Fibroblast of skin of back (primary cell): ENCODE measurements at regions not wholly inside any gene's neighbourhood (a gene's known extent, or its start where the extent isn't known, plus 50 kb on each side); places are given as distances from the start of the nearest gene placed in this dataset.

Experiments used
- DNase-seq: peaks from one replicate; pipeline ENCODE4 v3.0.0-alpha.2; 2013

- no peak for DNase-seq
Measured at GRCh38 chr13:109976206-109976997, 190.0 kb upstream of the IRS2 start.

GRCh38 chr13:109974354-109974753 is 188.0 kb upstream of the IRS2 start:
- DNase-seq, result peak; percentile 46

GRCh38 chr13:109973279-109973678 is 186.9 kb upstream of the IRS2 start:
- DNase-seq, result no peak

DNA sequence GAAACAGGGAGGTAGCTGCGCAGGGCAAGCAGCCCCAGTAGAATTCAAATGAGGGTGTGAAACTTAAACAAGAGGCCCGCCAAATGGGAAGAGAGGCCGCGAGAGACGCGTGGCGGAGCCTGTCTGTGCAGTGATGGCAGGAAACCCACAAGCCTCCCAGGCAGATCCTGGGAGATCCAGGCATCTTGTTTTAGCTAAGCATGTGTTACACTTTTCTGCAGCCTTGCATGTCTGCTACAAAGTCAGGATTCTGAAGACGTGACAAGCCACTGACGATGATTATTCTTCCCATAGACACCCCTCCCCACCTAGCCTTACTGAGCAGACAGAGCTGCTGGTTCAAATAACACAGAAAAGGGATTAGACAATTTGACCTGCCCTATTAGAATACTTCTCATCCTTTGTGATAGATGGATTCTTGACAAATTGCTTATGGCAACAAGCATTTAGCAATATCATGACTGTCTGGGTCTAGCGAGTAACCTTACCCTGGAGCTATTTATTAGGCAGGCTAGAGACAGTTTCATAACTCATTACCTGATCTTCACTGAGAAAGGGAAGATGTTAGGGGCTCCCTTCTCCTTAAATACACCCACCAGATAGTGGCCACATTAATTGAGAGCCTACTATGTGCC is 185.2 kb upstream of the IRS2 start:
- no peak for DNase-seq

GRCh38 chr13:109971006-109971405 is 184.6 kb upstream of the IRS2 start:
- DNase-seq, result no peak

DNA sequence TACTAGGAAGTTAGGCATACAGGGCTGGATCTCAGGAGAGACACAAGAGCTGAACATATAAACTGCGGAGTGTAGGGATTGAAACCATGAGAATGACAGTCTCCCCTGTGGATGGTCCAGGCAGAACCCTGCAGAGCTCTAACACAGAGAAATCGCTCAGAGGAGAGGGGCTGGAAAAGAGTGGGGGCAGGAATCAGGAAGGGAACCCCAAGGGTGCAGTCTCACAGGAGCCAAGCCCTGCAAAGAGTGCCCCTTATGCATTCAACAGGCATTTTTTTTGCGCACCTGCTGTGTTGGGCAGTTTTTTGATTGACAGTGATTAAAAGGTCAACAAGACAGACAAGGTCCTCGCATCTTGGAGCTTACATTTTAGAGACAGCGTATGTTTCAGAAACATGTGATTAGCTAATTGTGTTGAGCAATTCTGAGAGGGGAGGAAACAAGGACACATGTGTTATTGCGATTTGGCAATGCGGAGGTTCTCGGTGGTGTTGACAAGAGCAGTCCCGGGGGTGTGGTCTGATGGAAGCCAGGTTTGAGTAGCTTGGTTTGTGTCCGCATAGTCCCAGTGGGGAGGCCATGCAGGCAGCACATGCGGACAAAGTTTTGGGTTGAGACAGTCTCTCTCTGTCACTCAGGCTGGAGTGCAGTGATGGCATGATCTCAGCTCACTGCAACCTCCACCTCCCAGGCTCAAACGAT is 182.6 kb upstream of the IRS2 start:
- no peak for DNase-seq

DNA sequence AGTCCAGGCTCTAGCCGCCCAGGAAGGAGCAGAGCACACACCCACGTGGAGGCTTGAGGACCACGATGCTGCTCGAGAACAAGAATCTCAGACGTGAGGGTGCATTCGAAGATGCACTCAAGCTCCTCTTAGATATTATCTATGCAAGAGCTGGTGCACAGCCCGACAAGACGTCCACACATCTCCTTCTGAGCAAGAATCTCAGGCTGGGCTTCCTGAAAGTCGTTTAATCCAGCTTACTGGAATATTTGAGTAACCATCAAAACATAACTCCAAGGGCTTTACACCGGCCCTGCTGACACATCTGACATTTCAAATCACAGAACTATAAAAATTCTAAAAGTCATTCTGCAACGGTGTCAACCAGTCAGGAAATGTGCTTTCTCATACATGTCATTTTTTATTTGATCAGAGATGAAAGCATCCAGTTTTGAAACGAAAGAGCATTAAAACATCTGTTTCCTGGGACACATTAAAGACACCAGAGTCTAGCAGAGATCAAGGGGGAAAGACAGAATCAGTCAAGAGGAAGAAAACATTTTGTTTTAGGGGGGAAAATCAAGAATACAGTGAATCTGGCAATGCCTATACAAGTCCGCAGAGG is 177.7 kb upstream of the IRS2 start:
- no peak for DNase-seq

- DNase-seq, result no peak
Measured at GRCh38 chr13:109963384-109963783, 177.0 kb upstream of the IRS2 start.

GRCh38 chr13:109959903-109960302 is 173.5 kb upstream of the IRS2 start:
- DNase-seq, result no peak

DNA sequence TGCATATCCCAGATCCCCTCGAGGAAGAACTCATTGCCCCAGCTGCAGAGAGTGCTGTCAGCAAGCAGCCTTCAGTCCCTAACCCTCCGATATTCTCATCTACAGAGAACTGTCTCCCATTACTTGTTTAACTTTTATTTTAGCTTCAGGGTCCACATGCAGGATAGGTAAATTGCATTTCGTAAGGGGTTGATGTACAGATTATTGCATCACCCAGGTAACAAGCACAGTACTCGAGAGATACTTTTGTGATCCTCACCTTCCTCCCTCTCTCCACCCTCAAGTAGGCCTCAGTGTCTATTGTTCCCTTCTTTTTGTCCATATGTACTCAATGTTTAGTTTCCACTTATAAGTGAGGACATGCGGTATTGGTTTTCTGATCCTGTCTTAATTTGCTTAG is 171.5 kb upstream of the IRS2 start:
- no peak for DNase-seq

- peak; percentile 43 for DNase-seq
Measured at GRCh38 chr13:109955598-109955997, 169.2 kb upstream of the IRS2 start.

DNA sequence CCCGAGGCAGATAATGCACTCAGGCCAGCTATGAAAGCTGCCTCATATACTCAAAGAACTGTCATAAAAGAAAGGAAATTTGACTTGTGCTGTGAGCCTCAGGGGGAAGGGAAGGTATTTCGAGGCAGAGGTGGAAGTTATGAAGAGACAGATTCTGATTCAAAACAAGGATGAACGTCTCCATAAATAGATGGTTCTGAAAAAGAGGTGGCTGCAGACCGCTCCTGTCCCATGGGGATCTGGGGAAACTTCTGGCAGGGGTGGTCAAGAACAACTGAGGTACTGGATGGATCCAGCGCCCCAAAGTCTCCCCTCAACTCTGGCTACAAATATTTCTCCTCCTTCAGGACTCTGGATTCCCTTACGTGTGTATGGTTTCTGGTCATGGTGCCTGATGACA is 168.1 kb upstream of the IRS2 start:
- DNase-seq, result no peak

GRCh38 chr13:109951491-109951890 is 165.1 kb upstream of the IRS2 start:
- DNase-seq, result no peak

DNA sequence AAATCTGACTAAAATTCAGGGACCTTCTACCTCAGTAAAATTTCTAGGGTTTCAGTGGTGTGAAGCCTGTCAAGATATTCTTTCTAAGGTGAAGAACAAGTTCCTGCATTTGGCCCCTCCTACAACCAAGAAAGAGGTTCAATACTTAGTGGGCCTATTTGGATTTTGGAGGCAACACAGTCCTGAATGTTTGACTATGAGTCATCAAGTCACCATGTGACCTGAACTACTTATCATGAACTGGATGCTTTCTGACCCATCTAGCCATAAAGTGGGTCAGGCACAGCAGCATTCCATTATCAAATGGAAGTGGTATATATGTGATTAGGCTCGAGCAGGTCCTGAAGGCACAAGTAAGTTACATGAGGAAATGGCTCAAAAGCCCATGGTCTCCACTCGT is 163.0 kb upstream of the IRS2 start:
- peak; percentile 30 for DNase-seq

DNA sequence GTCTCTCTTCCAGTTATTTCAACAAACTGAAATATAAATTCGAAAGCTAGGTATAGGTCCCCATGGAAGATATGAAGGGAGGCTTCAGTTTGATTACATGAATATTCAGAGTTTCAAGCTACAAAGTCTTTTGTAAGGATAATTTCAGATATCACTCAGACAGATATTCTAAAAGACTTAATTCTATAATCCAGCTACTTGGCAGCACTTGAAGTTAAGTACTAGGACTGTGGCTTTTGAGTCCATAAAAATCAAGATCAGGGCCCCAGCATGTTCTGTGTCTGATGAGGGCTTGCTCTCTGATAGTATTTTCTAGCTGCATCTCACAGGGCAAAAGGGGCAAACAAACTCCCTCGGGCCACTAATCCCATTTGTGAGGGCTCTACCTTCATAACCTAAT is 160.6 kb upstream of the IRS2 start:
- DNase-seq, result no peak

GRCh38 chr13:109945206-109945960 is 159.0 kb upstream of the IRS2 start:
- DNase-seq, result peak; percentile 92

- DNase-seq, result no peak
Measured at GRCh38 chr13:109941951-109942350, 155.6 kb upstream of the IRS2 start.

GRCh38 chr13:109941221-109941620 is 154.8 kb upstream of the IRS2 start:
- DNase-seq, result no peak

DNA sequence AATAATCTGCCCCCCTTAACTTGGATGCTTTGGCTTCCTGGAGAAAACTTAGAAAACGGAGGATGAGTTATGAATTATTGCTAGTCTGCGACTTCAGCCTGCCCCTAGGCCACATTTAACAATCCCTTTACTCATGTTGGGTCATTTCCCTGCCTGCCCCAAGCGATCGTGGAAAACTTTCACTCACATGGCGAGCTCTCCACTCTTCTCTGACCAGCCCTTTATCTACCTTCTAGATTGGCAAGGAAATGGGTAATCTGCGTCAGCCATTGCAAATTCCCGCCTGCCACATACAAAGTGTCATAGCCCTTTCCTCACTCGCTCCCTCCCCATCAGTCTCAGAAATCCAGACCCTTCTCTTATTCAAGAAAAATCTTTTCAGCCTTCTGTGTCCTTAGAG is 154.3 kb upstream of the IRS2 start:
- DNase-seq, result no peak

DNA sequence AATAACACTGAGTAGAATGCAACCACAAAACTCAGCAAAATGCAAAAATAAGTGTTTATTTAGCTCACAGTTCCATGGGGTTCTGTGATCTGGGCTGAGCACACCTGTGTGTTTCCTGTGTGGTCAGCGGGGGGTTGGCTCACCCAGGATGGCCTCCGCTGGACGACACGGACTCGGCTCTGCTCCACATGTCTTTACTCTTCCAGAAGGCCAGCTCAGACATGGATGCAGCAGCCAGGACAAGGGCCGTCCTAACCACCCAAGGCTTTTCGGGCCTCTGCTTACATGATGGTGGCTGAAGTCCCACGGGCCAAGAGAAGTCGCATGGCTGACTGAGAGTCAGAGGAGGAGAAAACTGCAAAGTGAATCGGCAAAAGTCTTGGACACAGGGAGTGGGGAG is 153.5 kb upstream of the IRS2 start:
- DNase-seq, result no peak

GRCh38 chr13:109939180-109939579 is 152.8 kb upstream of the IRS2 start:
- DNase-seq, result no peak

DNA sequence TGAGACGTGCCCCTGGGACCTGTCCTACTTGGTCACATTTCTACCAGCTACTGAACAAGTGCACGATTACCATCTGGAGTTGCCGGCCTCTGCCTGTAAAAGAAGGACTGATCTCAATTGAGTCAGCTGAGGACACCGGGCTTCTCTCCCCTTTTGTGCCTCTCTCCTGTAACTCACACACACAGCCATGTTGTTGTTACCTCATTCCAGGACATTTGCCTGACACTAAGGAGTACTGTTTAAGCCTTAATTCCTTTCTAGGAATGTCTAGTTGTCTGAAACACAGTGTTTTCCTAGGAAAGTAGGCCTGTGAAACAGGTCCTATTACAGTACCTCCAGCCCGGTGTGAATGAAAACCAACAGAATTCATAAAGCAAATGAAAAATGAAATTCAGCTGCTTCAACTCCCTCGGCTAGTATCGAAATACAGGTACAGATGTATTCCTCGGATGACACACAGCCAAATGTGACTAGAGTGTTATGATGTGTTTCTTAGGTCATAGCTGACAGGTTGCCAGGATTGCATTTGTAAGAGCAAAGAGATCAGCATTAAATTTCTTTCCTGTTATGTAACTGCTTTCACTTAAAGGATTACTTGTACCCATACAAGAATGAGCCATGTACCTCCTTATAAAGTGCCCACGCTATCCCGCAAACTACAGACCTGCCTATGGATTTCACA is 152.0 kb upstream of the IRS2 start:
- DNase-seq, result peak; percentile 55
